ENCODE measurements at regions not wholly inside any gene's neighbourhood (a gene's known extent, or its start where the extent isn't known, plus 50 kb on each side); places are given as distances from the start of the nearest gene placed in this dataset.

DNA sequence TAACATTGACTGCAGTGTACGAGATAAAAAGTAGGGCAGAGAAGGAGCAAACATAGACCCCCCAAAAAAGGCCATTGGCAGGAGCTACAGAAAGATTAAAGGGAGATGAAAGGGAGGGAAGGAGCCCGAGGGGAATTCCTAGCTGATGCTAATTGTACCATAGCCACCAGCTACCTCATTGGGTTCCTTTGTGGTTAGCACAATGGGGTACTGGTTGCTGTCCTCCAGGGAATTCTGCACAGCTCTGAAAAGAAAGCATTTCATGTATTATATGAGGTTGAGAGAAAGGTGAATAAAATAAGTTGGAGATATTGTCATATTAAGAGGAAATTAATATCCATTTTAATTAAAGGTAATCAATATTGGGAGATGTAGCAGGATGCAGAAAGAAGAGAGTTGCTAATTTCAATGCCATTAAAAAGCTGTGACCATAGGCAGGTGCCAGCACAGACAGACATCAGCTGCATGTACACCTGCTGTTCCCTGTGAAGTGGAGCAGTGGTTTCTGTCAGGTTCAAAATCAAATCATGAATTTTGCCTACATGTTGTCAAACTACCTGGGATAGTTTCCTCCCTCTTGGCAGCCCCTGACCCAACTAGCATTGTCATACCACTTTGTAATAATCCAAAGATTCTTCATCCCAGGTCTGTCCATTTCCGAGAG lies 185.4 kb upstream of the DLGAP1 start:
- Histone ChIP-seq H3K9ac (ENCODE audit: low read length) (no peak overlapping the region), H3F3A (ENCODE audit: insufficient read depth, low read length, poor library complexity, severe bottlenecking) (no peaks in the 10 kb centered on the region), H3K27me3 (ENCODE audit: insufficient read depth, low read depth, low read length) (no peaks in the 10 kb centered on the region), H3K4me2 (ENCODE audit: low read length) (no peak overlapping the region), H3K9me3 (ENCODE audit: low read length) (no peaks in the 10 kb centered on the region), H3K79me2 (replicated peaks; ENCODE audit: insufficient read depth, low read length) (no peaks in the 10 kb centered on the region), H3K36me3 (ENCODE audit: insufficient read depth, low read length) (no peaks in the 10 kb centered on the region), H2AFZ (ENCODE audit: low read depth, low read length) (no peak overlapping the region), H4K20me1 (ENCODE audit: insufficient read depth) (no peaks in the 10 kb centered on the region), H3K4me3 (ENCODE audit: low read length) (no peak overlapping the region), H3K27ac (ENCODE audit: low read length) (no peak overlapping the region), H3K9me2 (ENCODE audit: insufficient read depth, low read length) (no peaks in the 10 kb centered on the region)
- no peak for TF ChIP-seq MXI1 (conservative IDR thresholded peaks at IDR 0.05; ENCODE audit: poor library complexity, severe bottlenecking)
- TF ChIP-seq, protein P1, sequence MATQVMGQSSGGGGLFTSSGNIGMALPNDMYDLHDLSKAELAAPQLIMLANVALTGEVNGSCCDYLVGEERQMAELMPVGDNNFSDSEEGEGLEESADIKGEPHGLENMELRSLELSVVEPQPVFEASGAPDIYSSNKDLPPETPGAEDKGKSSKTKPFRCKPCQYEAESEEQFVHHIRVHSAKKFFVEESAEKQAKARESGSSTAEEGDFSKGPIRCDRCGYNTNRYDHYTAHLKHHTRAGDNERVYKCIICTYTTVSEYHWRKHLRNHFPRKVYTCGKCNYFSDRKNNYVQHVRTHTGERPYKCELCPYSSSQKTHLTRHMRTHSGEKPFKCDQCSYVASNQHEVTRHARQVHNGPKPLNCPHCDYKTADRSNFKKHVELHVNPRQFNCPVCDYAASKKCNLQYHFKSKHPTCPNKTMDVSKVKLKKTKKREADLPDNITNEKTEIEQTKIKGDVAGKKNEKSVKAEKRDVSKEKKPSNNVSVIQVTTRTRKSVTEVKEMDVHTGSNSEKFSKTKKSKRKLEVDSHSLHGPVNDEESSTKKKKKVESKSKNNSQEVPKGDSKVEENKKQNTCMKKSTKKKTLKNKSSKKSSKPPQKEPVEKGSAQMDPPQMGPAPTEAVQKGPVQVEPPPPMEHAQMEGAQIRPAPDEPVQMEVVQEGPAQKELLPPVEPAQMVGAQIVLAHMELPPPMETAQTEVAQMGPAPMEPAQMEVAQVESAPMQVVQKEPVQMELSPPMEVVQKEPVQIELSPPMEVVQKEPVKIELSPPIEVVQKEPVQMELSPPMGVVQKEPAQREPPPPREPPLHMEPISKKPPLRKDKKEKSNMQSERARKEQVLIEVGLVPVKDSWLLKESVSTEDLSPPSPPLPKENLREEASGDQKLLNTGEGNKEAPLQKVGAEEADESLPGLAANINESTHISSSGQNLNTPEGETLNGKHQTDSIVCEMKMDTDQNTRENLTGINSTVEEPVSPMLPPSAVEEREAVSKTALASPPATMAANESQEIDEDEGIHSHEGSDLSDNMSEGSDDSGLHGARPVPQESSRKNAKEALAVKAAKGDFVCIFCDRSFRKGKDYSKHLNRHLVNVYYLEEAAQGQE (IDR thresholded peaks at IDR 0.05; ENCODE audit: borderline replicate concordance) = no peak
- no peak for TF ChIP-seq EP300 (conservative IDR thresholded peaks at IDR 0.05; ENCODE audit: poor library complexity, severe bottlenecking)
- TF ChIP-seq RAD21 (conservative IDR thresholded peaks at IDR 0.05) = no peak
- TF ChIP-seq EZH2 (IDR thresholded peaks at IDR 0.05; ENCODE audit: borderline replicate concordance, insufficient read depth, low read length, poor library complexity, severe bottlenecking) = no peak
- TF ChIP-seq CTCF (IDR thresholded peaks at IDR 0.05; ENCODE audit: poor library complexity, severe bottlenecking) = no peak
- no peak for TF ChIP-seq SMC3 (conservative IDR thresholded peaks at IDR 0.05; ENCODE audit: poor library complexity)
- no peak for TF ChIP-seq POLR2AphosphoS5 (IDR thresholded peaks at IDR 0.05)
- no peak for TF ChIP-seq TAF1 (IDR thresholded peaks at IDR 0.05; ENCODE audit: low read depth)

- H3K36me3 ChIP-seq (ENCODE audit: insufficient read depth, low read length) = no peaks in the 10 kb centered on the region
- H3K9me3 ChIP-seq (ENCODE audit: low read length) = no peaks in the 10 kb centered on the region
- no peaks in the 10 kb centered on the region for H3K27me3 ChIP-seq (ENCODE audit: insufficient read depth, low read depth, low read length)
- no peaks in the 10 kb centered on the region for H3K9me2 ChIP-seq (ENCODE audit: insufficient read depth, low read length)
- no peak overlapping the region for H3K27ac ChIP-seq (ENCODE audit: low read length)
- no peaks in the 10 kb centered on the region for H3F3A ChIP-seq (ENCODE audit: insufficient read depth, low read length, poor library complexity, severe bottlenecking)
- no peak overlapping the region for H3K4me2 ChIP-seq (ENCODE audit: low read length)
- no peaks in the 10 kb centered on the region for H3K79me2 ChIP-seq (replicated peaks; ENCODE audit: insufficient read depth, low read length)
- no peak overlapping the region for H3K9ac ChIP-seq (ENCODE audit: low read length)
- TF ChIP-seq POLR2AphosphoS5 (IDR thresholded peaks at IDR 0.05) (no peak), EP300 (conservative IDR thresholded peaks at IDR 0.05; ENCODE audit: poor library complexity, severe bottlenecking) (no peak), CTCF (IDR thresholded peaks at IDR 0.05; ENCODE audit: poor library complexity, severe bottlenecking) (no peak), SMC3 (conservative IDR thresholded peaks at IDR 0.05; ENCODE audit: poor library complexity) (no peak), RAD21 (conservative IDR thresholded peaks at IDR 0.05) (no peak), EZH2 (IDR thresholded peaks at IDR 0.05; ENCODE audit: borderline replicate concordance, insufficient read depth, low read length, poor library complexity, severe bottlenecking) (no peak), TAF1 (IDR thresholded peaks at IDR 0.05; ENCODE audit: low read depth) (no peak), MXI1 (conservative IDR thresholded peaks at IDR 0.05; ENCODE audit: poor library complexity, severe bottlenecking) (no peak)
- TF ChIP-seq, protein P1 (IDR thresholded peaks at IDR 0.05; ENCODE audit: borderline replicate concordance) = no peak
- H2AFZ ChIP-seq (ENCODE audit: low read depth, low read length) = no peak overlapping the region
- H4K20me1 ChIP-seq (ENCODE audit: insufficient read depth) = no peaks in the 10 kb centered on the region
- H3K4me3 ChIP-seq (ENCODE audit: low read length) = no peak overlapping the region
Observed at GRCh38 chr18:4639628-4640310, 184.7 kb upstream of the DLGAP1 start.

Measured in neural cell (in vitro differentiated cells).